GM10266 (cell line): ENCODE measurements at regions not wholly inside any gene's neighbourhood (a gene's known extent, or its start where the extent isn't known, plus 50 kb on each side); places are given as distances from the start of the nearest gene placed in this dataset.

ENCODE experiments used
- DNase-seq: peaks from one replicate; pipeline ENCODE4 v3.0.0; 2012; ENCODE audit errors: extremely low spot score
- CTCF ChIP-seq: IDR thresholded peaks from 2 replicates; pipeline ENCODE4 v1.5.1; 2012; ENCODE audit warnings: mild to moderate bottlenecking, low read depth; ENCODE audit not compliant: control insufficient read depth, insufficient read depth; ENCODE audit errors: missing control alignments

GRCh38 chr16:26524281-26524680 is 542.4 kb upstream of the C16orf82 start:
- no peak for TF ChIP-seq CTCF
- DNase-seq, result no peak

GRCh38 chr16:26524846-26525245 is 541.9 kb upstream of the C16orf82 start:
- DNase-seq, result no peak
- TF ChIP-seq CTCF, result no peak

- DNase-seq, result no peak
- TF ChIP-seq CTCF, result no peak
These were observed 540.9 kb upstream of the C16orf82 start for GRCh38 chr16:26525856-26526255.

GRCh38 chr16:26526633-26527032 is 540.1 kb upstream of the C16orf82 start:
- no peak for DNase-seq
- TF ChIP-seq CTCF, result no peak

- DNase-seq, result no peak
- TF ChIP-seq CTCF, result no peak
These were observed 536.0 kb upstream of the C16orf82 start for GRCh38 chr16:26530584-26531289.

- TF ChIP-seq CTCF, result no peak
- no peak for DNase-seq
These were observed 535.4 kb upstream of the C16orf82 start for GRCh38 chr16:26531290-26531730.

GRCh38 chr16:26532456-26532855 is 534.3 kb upstream of the C16orf82 start:
- no peak for TF ChIP-seq CTCF
- no peak for DNase-seq
